ENCODE measurements at regions not wholly inside any gene's neighbourhood (a gene's known extent, or its start where the extent isn't known, plus 50 kb on each side); places are given as distances from the start of the nearest gene placed in this dataset.

DNA sequence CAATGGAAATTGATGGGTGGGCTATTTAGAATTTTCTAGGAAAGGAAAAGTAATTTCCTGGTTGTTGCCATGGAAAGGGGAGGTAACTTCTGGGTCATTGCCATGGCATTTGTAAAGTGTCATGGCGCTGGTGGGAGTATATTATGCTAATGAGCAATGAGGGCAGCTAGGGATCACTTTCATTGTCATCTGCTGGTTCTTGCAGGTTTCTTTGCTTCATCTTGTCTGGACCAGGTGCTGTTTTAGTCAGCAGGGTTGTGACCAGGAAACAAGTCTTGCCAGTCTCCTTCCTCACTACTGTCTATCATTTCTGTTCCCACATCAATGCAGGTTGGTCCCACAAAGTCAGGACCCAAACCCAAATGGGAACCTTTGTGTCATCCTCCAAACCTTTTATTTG lies 237.6 kb upstream of the C11orf87 start:
- DNase-seq, result no peak

DNA sequence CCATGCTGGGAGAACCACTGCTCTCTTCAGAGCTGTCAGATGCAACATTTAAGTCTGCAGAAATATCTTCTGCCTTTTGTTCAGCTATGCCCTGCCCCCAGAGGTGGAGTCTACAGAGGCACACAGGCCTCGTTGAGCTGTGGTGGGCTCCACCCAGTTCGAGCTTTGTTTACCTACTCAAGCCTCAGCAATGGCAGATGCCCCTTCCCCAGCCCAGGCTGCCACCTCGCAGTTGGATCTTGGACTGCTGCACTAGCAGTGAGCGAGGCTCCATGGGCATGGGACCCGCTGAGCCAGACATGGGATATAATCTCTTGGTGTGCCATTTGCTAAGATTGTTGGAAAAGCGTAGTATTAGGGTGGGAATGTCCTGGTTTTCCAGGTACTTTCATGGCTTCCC lies 229.1 kb upstream of the C11orf87 start:
- no peak for DNase-seq

GRCh38 chr11:109193880-109194279 lies 228.1 kb upstream of the C11orf87 start:
- DNase-seq, result no peak

DNA sequence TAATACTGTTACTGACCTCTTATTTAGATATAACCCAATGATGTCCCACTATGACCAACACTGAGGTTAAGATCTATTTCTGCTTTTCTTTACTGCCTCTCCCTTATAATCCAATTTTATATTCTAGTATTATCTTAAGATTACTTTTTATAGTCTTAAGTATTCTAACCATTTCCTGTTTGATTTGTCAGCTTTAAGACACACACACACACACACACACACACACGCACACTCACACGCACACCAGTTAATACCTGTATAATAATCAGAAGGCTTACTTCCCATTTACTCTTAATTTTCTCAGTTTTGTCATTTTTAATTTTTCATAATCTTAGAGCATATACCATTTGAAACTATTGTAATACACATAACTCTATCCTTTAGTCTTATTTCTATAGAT lies 226.0 kb upstream of the C11orf87 start:
- DNase-seq, result peak; percentile 4

DNA sequence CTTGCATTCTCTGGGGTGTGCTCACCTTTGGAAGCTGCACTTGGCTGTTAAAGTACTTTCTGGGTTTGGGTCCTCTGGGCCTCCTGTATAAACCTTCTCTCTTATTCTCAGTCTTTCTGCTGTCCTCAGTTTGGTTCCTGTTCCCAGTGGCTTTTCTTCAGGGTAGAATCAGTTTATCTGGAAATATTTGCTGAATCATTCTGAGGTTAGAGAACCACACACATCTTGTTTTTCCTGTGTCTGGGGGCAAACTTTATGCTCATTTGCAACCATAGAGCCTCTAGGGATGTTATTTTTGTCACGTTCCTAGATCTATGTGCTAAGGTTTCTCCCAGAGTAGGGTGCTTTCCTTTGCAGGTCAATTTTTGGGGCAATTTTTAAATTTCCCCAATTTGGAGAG lies 224.3 kb upstream of the C11orf87 start:
- DNase-seq, result no peak

DNA sequence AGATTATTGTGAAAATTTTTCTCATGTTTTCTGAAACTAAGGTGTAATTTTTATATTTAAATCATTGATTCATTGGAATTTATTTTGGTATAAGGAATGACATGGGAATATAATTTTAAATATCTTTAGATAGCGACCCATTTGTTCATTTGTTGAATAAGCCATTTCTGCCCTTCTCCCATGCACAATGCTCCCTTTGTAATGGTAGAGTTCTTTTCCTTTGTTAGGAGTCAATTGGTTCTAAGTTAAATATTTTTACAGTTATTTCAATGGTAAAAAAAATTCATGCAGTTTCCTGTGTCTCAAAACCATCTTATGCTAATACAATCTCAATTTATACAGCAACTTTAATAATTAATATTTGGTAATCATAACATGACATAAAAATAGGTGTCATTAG lies 218.8 kb upstream of the C11orf87 start:
- no peak for DNase-seq

- no peak for DNase-seq
These were observed 216.7 kb upstream of the C11orf87 start for GRCh38 chr11:109205312-109205711.

DNA sequence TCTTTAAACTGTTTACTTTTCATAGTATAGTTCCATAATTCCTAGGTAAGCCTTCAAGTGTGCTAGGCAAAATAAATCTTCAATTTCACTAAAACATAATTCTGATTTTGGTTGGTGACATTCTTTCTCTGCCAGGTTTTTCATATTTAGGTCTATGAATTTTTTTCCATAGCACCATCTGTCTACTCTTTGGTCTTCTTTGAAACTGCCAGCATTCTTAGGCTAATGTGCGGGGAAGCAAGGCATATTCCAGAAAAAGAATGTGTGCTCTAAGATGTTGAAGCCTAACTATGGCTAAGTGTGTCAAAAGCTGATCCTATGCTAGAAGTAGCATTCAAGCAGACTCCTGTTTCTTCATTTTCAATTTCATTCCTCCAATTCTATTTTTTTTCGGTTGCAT lies 213.9 kb upstream of the C11orf87 start:
- DNase-seq, result no peak

DNA sequence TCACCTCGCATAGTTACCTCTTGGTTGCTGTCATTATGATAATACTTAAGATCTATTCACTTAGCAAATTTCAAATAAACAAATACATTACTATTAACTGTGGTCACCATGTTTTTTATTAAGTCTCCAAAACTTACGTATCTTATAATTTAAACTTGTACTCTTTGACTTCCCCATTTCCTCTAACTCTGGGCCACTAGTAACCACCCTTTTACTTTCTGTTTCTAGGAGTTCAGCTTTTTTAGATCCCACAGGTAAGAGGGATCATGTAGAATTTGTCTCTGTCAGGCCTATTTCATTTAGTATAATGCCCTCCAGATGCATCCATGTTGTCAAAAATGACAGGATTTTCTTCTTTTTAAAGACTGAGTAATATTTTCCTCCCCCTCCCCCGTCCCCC lies 212.4 kb upstream of the C11orf87 start:
- DNase-seq, result no peak

DNA sequence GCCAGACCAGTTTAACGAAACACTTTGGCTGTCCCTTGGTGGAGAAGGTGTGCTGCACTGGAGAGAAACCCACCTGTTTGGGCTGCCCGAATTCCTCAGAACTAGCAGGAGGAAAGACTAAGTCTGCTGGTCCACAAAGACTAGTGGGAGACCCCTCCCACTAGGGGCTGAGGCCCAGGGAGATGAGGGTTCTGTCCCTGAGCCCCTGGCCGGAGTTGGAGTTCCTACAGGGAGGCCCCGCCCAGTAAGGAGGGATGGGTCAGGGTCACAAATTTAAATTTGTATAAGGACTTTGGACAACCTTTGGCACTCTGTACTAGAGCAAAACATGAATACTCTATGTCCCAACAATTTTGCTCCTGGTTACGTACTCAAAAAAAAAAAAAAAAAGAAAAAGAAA lies 200.8 kb upstream of the C11orf87 start:
- no peak for DNase-seq

GRCh38 chr11:109222761-109223160 lies 199.2 kb upstream of the C11orf87 start:
- DNase-seq, result no peak

- no peak for DNase-seq
These were observed 198.5 kb upstream of the C11orf87 start for GRCh38 chr11:109223451-109223850.

DNA sequence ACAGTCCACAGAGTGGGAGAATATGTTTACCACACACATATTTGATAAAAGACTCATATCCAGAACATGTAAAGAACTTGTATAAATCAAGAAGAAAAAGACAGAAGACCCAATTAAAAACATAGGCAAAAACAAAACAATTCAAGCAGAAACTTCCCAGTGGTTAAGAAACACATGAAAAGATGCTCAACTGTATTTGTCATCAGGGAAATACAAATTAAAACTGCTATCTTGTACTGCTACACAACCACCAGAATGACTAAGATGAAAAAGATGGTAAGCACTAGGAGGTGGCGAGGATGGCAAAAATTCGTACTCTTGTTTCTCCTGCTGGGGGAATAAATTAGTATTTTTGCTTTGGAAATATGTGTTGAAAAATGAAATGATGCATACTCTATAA lies 192.3 kb upstream of the C11orf87 start:
- DNase-seq, result no peak

GRCh38 chr11:109236188-109236587 lies 185.8 kb upstream of the C11orf87 start:
- no peak for DNase-seq

DNA sequence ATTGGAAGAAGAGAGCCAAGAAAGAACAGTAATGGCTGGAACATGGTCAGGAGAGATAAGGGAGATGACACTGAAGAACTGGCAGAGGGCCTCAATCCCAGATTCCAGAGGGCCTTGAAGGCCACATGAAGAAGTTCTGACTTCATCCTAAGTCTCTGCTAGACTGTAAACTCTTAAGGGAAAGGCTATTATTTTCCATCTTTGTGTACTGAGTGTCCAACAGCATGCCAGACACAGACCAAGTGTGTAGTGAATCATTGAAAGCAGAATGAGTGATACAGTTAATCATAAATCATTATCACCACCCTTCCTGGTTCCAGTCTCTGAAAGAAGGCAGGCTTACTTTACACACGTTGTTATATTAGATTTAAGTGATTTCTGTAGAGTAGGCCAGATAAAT lies 185.3 kb upstream of the C11orf87 start:
- no peak for DNase-seq

GRCh38 chr11:109237636-109238035 lies 184.4 kb upstream of the C11orf87 start:
- no peak for DNase-seq

DNA sequence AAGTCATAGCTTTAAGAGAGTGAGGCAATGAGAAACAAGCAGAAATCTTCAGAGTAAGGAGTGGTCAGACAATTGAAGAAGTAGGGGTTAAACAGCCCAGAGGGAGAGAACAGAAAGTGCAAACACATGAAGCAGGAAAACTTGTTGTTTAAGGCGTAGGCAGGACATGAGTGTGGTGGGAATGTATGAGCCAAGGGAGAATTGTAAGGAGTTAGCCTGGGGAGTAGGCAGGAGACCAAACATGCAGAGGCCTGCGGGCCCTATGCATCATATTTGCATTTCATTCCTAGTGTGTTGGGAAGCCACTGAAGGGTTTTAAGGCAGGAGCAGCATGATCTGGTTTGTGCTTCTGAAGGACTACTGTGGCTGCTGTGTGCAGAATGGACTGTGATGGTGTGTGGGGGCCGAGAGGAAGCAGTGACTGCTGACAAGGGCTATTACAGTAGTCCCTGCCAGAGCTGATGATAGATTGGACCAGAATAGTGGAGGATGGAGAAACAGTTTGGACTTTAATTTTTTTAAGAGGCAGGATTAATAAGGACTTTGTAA lies 179.9 kb upstream of the C11orf87 start:
- DNase-seq, result no peak

DNA sequence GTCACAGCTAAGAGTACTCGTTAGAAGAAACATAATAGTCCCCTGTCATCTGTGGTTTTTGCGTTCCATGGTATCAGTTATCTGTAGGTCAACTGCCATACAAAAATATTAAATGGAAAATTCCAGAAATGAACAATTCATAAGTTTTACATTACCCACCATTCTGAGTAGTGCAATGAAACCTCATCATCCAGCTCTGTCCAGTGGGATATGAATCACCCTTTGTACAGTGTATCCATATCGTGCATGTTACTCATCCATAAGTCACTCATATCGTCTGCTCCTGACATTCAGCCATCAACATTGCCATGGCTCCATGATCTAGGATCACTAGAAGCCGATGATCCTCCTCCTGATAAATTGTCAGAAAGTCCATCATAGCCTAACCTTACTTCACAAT lies 174.9 kb upstream of the C11orf87 start:
- DNase-seq, result no peak

DNA sequence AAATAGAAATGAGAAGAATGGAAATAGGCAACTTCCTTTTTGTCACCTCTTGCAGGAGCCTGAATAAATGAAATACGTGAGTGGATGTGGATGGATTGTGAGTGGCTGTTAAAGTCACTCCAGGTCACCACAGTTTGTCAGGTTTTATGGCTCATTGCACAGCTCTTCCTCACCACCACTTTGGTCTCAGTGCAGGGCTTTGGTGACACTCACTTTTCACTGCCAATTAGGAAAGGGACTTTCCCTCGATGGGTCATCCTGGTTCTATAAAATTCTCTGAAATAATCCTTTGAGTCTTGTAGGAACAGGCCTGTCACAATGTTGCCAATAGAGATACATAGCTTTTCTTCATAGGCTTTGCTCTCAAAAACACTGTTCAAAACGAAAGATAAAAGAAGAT lies 172.4 kb upstream of the C11orf87 start:
- DNase-seq, result no peak

GRCh38 chr11:109251230-109251629 lies 170.8 kb upstream of the C11orf87 start:
- no peak for DNase-seq

- no peak for DNase-seq
These were observed 157.9 kb upstream of the C11orf87 start for GRCh38 chr11:109264128-109264527.

DNA sequence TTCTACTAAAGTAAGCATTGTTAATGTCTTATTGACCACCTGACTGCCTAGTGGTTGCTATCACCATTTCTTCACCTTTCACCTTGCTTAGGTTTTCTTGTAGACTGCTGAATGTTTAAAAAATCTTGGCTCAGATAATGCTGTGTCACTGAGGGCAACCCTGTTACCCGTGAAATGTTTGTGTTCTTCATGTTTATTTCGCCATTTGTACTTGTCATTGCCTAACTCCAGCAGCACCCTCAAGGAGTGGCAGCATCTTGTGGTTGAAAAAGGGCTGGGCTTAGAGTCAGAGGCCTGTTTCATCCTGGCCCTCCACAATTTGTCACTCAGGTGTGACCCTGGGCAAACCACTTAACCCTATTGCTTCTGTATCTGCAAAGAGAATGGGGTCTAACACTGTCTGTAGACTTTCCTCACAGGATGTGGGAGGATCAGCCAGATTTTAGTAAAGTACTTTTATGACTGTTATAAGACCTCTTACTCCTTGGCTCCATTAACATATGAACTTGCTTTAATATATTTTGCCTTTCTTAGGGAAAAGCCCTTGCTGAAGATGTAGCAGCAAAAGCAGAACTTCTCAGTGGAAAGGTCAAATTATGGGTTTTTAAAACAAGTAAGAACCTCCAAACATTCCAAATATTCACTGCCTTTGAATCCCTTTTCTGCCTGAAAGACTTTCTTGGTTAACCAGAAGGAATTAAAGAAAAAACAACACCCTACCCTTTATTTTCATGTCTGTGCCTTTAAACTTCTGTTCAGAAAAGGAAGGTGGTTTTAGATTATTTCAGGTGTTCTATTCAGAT lies 154.5 kb upstream of the C11orf87 start:
- no peak for DNase-seq

DNA sequence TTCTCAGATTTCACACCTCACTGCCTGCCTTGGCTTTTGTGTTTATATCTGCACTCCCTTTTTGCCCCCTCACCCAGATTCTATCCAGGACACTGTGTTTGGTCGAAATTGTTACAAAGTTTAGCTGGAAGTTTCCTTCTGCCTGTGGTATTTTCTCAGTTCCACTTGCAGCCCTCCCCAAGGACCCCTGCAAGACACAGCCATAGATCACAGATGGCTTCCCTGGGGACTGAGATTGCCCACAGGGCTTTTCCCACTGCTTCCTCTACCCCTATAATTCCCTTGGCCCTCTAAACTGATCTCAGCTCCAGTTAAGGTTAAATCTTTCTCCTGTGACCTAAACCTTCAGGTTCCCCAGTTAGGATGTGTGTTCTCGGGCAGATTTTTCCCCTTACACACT lies 146.1 kb upstream of the C11orf87 start:
- DNase-seq, result no peak

- DNase-seq, result no peak
These were observed 136.5 kb upstream of the C11orf87 start for GRCh38 chr11:109285465-109285864.

DNA sequence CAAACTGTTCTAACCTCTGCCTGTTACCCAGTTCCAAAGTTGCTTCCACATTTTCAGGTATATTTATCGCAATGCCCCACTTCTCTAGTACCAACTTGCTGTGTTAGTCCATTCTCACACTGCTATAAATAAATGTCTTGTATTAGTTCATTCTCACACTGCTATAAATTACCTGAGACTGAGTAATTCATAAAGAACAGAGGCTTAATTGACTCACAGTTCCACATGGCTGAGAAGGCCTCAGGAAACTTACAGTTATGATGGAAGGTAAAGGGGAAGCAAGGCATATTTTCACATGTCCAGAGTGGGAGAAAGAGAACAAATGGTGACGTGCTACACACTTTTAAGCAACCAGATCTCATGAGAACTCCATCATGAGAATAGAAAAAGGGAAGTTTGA lies 130.4 kb upstream of the C11orf87 start:
- no peak for DNase-seq
